Heart right ventricle (tissue), 16 donors: ENCODE measurements at regions not wholly inside any gene's neighbourhood (a gene's known extent, or its start where the extent isn't known, plus 50 kb on each side); places are given as distances from the start of the nearest gene placed in this dataset.

Source experiments
- ATAC-seq, 8 donors: fragments of 200-7000 bp; cut with Tn5 transposase; one replicate each; pipeline ENCODE4 v1.9.1; 2020; ENCODE audit warnings: mild to moderate bottlenecking in 8 of 8, moderate library complexity in 8 of 8, moderate number of reproducible peaks in 1 of 8
- DNase-seq, 2 donors: peaks; one replicate each; pipeline ENCODE4 v3.0.0-alpha.2; 2020
- H3K27ac ChIP-seq, 10 donors: fragments of 200-600 bp; sonication (generic) in 2 of 10; one replicate each; pipeline versions ENCODE4 v1.5.0 to v1.8.0; 2020 to 2022; ENCODE audit warnings: mild to moderate bottlenecking in 3 of 10
- H3K27me3 ChIP-seq, 7 donors: fragments of 200-600 bp; one replicate each; pipeline ENCODE4 v1.8.0; 2021 to 2022; ENCODE audit warnings: mild to moderate bottlenecking in 2 of 7
- H3K36me3 ChIP-seq, 9 donors: fragments of 200-600 bp; sonication (generic) in 1 of 9; one replicate each; pipeline versions ENCODE4 v1.5.0 to v1.8.0; 2020 to 2022; ENCODE audit warnings: mild to moderate bottlenecking in 2 of 9
- H3K4me1 ChIP-seq, 9 donors: fragments of 200-600 bp; sonication (generic) in 1 of 9; one replicate each; pipeline versions ENCODE4 v1.5.0 to v1.8.0; 2020 to 2022; ENCODE audit warnings: mild to moderate bottlenecking in 4 of 9
- H3K4me3 ChIP-seq, 10 donors: fragments of 200-600 bp; sonication (generic) in 2 of 10; one replicate each; pipeline versions ENCODE4 v1.5.0 to v1.8.0; 2020 to 2022; ENCODE audit warnings: mild to moderate bottlenecking in 7 of 10, moderate library complexity in 2 of 10
- H3K9me3 ChIP-seq, 11 donors: fragments of 200-600 bp in 10 of 11; sonication (generic) in 2 of 11; one replicate each; pipeline versions ENCODE4 v1.5.0 to v1.8.0; 2013 to 2022; ENCODE audit warnings: mild to moderate bottlenecking in 2 of 11, control low read depth in 1 of 11, moderate library complexity in 1 of 11
- WGBS, 2 donors: extraction: QIAGEN DNeasy Blood & Tissue Kit; methylation state at CpG; one replicate each; pipeline ENCODE4 v1.1.7; 2013; ENCODE audit warnings: inconsistent platforms in 1 of 2; 5-methylcytosine and 5-hydroxymethylcytosine counted together
- intact Hi-C, 10 donors: fragments of 100-400 bp; cut with DNase I; formaldehyde crosslinking; loops; one replicate each; pipeline versions ENCODE4 v1.11.1 to v1.14.2; 2022
- TF ChIP-seq, protein P1 (sequence below), 9 donors: fragments of 200-600 bp; sonication (generic) in 2 of 9; IDR thresholded peaks; one replicate each; pipeline versions ENCODE4 v1.5.0 to v1.8.0; 2021 to 2022; ENCODE audit warnings: antibody characterized with exemption in 9 of 9, mild to moderate bottlenecking in 5 of 9, moderate library complexity in 1 of 9
- donor health status: Arrhythmogenic right ventricular cardiomyopathy.
- donor health status: ischemic (EF 13 %, LVEDD 7.1; RV severe dilation, severe dysfunction).
- donor health status: healthy with polysubstance abuse.
- donor health status: DM: no; HTN: yes; CAD: no.
- donor health status: DM: no; HTN: no; CAD: no.
- donor health status: ischemic (EF 25% LVEDD 6.9; RV normal size, moderate dysfunction).
- donor health status: ischemic (EF 25% LVEDD 5.7; RV mildly dilated, moderate dysfunction).
- donor health status: healthy.
- donor health status: DM: yes; HTN: yes; CAD: no.
- donor health status: Ischemic cardiomyopathy.
- donor health status: ischemic (EF 35%, LVEDD 5.7; RV mildly dilated, moderate dysfunction).
- donor health status: nonischemic (EF 11% LVEDD 7.7; RV severe dilation, severe dysfunction).
- donor health status: DM: yes; HTN: yes; CAD: no.
- donor health status: PGD.
- donor health status: ischemic (EF 29% LVEDD 5.4; RV normal size, mild dysfunction).
- donor health status: nonischemic (EF 23%, LVEDD 6.1; RV moderate dilation, normal function).

DNA sequence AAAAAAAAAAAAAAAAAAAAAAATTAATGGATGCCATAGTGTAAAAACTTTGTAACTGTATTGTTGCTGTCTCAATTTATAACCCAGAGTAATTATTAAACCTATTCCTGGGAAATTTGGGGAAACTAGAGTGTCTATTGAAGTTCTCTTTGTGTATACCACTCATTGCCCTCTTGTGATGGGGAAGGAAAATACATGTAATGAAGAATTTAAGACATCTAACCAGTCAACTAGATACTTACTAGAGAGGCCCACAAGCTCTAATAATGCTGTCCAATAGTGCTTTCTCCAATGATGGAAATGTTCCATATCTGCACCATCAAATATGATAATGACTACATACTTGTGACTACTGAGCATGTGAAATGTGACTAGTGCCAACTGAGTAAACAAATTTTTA is 168.5 kb upstream of the SLC39A10 start:
- ATAC-seq, result no peak

DNA sequence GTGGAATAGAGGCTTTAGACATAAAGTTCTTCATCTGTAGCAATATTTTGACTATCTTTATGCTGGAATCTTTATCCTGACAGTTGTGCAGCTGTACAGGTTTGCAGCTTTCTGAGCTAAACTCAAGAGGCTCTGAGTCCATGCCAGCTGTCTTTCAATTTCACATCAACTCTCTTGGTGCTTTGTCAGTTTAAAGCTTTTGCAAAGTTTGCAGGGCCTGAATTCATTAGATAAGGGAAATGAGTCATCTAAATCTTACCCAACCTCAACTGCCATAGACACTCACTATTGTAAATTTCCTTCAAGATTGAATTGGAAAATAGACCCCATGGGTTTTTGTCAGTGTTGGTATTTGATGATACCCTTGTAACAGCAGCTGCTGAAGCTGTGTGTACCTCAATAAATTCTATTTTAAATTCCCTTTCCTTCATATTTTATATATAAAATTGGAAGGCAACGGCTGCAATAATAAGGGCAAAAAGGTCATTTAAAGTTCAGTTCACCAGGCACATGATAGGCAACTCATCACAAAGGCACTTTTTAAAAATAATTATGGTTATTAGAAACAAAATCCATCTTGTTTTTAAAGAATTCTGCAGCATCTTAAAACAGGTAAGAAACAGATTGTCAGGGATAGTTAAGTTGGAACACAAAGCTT is 169.9 kb upstream of the SLC39A10 start:
- DNase-seq (no peak), ATAC-seq (no peak)
- peaks cover 0 to 20% (median 0%) of the 10 kb centered on the region in 9 donors for H3K4me1 ChIP-seq
- H3K27ac ChIP-seq, result no peak overlapping the region
- H3K9me3 ChIP-seq, result no peaks in the 10 kb centered on the region
- WGBS, 2 donors, result 50 to 52% methylated on average over 1 of the region's 1 CpG
- H3K4me3 ChIP-seq, result no peak overlapping the region
- intact Hi-C loops, result no loop called here
- H3K36me3 ChIP-seq, result no peaks in the 10 kb centered on the region
- TF ChIP-seq, protein P1, sequence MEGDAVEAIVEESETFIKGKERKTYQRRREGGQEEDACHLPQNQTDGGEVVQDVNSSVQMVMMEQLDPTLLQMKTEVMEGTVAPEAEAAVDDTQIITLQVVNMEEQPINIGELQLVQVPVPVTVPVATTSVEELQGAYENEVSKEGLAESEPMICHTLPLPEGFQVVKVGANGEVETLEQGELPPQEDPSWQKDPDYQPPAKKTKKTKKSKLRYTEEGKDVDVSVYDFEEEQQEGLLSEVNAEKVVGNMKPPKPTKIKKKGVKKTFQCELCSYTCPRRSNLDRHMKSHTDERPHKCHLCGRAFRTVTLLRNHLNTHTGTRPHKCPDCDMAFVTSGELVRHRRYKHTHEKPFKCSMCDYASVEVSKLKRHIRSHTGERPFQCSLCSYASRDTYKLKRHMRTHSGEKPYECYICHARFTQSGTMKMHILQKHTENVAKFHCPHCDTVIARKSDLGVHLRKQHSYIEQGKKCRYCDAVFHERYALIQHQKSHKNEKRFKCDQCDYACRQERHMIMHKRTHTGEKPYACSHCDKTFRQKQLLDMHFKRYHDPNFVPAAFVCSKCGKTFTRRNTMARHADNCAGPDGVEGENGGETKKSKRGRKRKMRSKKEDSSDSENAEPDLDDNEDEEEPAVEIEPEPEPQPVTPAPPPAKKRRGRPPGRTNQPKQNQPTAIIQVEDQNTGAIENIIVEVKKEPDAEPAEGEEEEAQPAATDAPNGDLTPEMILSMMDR (IDR thresholded peaks at IDR 0.05), result no peak
- no peaks in the 10 kb centered on the region for H3K27me3 ChIP-seq

More for the DNA sequence above, 168.5 kb upstream of the SLC39A10 start:
- Histone ChIP-seq H3K27ac (no peak overlapping the region), H3K36me3 (no peaks in the 10 kb centered on the region), H3K4me3 (no peak overlapping the region), H3K27me3 (no peaks in the 10 kb centered on the region), H3K4me1 (peaks cover 0 to 20% (median 0%) of the 10 kb centered on the region in 9 donors), H3K9me3 (no peaks in the 10 kb centered on the region)
- DNase-seq, result no peak
- intact Hi-C loops, result no loop called here
- TF ChIP-seq, protein P1 (IDR thresholded peaks at IDR 0.05), result no peak

DNA sequence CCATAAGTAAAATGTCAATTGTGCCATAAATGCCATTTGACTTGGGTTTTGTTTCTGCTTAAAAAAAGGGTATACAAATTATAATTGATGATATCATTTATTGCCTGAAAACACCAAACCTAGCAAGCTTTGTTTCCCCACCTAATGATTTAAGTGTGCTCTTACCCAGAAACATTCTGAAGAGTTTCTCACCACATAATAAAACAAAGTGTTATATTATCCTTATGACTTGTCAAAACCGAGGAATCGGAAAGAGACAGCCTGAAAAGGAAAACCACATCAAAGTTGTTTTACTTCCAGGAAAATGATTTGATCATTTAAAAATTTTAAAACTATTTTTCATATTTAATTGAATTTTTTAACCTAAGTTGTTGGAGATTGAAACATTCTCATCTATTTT is 170.5 kb upstream of the SLC39A10 start:
- Histone ChIP-seq H3K9me3 (no peaks in the 10 kb centered on the region), H3K4me1 (peaks cover 0 to 20% (median 0%) of the 10 kb centered on the region in 9 donors), H3K36me3 (no peaks in the 10 kb centered on the region), H3K4me3 (no peak overlapping the region), H3K27me3 (no peaks in the 10 kb centered on the region), H3K27ac (no peak overlapping the region)
- TF ChIP-seq, protein P1 (IDR thresholded peaks at IDR 0.05), result no peak
- ATAC-seq, result no peak
- no peak for DNase-seq
- 77 to 78% methylated on average over 2 of the region's 2 CpGs for WGBS, 2 donors
- intact Hi-C loops, result no loop called here

DNA sequence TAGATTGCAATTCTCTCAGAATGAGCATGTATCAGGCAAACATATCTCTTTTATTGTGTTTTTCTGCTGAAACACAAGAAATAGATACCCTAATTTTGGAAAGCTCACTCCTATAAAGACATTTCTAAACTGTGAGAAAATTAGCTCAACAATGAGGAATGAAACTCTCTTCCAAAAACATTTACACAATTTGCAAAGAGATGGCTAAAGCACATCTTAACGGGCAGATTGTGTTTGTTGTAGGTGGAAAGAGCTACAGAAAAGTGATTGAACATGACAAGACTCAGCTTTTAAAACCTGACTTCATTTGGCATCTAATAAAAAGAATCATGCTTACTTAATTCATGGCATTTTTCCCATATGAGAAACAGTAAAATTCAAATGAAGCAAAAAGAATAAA is 175.0 kb upstream of the SLC39A10 start:
- intact Hi-C loops, result no loop called here
- WGBS, 2 donors, result 61 to 68% methylated on average over 1 of the region's 1 CpG

More for the DNA sequence above, 175.0 kb upstream of the SLC39A10 start:
- DNase-seq, result no peak
- no peaks in the 10 kb centered on the region for H3K9me3 ChIP-seq
- H3K27ac ChIP-seq, result no peak overlapping the region
- TF ChIP-seq, protein P1 (IDR thresholded peaks at IDR 0.05), result no peak
- no peak for ATAC-seq
- H3K4me1 ChIP-seq, result peaks cover 0 to 17% (median 0%) of the 10 kb centered on the region in 9 donors
- no peaks in the 10 kb centered on the region for H3K36me3 ChIP-seq
- H3K4me3 ChIP-seq, result no peak overlapping the region
- H3K27me3 ChIP-seq, result no peaks in the 10 kb centered on the region
